ENCODE measurements at regions not wholly inside any gene's neighbourhood (a gene's known extent, or its start where the extent isn't known, plus 50 kb on each side); places are given as distances from the start of the nearest gene placed in this dataset.
A peak's percentile ranks its signal among the peaks of the same experiment; 100 is the strongest.

DNA sequence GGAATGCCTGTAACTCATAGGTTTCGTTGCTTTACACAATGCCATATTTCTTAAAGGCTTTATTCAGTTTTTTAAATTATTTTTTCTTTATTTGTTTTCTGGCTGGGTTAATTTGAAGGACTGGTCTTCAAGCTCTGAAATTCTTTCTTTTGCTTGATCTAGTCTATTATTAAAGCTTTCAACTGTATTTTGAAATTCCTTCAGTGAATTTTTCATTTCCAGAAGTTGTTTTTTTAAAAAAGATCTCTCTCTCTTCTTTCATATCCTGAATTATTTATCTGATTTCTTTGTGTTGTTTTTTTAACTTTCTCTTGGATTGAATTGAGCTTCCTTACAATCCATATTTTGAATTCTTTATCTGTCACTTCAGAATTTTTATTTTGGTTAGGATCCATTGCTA is 239.9 kb upstream of the CTAGE1 start:
- DNase-seq = no peak
- Histone ChIP-seq H3K4me3 (ENCODE audit: low read depth, low read length) (no peak overlapping the region), H3K27ac (no peak overlapping the region), H3K36me3 (replicated peaks) (no peaks in the 10 kb centered on the region), H3K27me3 (replicated peaks) (no peaks in the 10 kb centered on the region)
- in situ Hi-C loops (cut with HindIII; ENCODE audit: low pct_ligation_motif_present, low sequenced_read_pairs) = no loop called here
- TF ChIP-seq, protein P1, sequence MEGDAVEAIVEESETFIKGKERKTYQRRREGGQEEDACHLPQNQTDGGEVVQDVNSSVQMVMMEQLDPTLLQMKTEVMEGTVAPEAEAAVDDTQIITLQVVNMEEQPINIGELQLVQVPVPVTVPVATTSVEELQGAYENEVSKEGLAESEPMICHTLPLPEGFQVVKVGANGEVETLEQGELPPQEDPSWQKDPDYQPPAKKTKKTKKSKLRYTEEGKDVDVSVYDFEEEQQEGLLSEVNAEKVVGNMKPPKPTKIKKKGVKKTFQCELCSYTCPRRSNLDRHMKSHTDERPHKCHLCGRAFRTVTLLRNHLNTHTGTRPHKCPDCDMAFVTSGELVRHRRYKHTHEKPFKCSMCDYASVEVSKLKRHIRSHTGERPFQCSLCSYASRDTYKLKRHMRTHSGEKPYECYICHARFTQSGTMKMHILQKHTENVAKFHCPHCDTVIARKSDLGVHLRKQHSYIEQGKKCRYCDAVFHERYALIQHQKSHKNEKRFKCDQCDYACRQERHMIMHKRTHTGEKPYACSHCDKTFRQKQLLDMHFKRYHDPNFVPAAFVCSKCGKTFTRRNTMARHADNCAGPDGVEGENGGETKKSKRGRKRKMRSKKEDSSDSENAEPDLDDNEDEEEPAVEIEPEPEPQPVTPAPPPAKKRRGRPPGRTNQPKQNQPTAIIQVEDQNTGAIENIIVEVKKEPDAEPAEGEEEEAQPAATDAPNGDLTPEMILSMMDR (IDR thresholded peaks at IDR 0.05; ENCODE audit: low read depth, low read length, missing control alignments) = no peak

DNA sequence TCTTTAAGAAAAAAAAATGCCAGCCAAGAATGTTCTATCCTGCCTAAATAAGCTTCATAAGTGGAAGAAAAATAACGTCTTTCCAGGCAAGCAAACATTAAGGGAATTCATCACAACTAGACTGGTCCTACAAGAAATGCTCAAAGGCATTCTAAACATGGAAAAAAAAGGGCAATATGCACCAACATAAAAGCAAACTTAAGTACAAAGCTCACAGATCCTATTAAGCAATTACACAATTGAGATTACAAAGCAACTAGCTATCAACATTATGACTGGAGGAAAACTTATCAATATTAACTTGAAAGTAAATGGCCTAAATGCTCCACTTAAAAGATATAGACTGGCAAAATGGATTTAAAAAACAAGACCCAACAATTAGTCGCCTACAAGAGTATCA is 240.6 kb upstream of the CTAGE1 start:
- TF ChIP-seq, protein P1 (IDR thresholded peaks at IDR 0.05; ENCODE audit: low read depth, low read length, missing control alignments) = no peak
- in situ Hi-C loops (cut with HindIII; ENCODE audit: low pct_ligation_motif_present, low sequenced_read_pairs) = no loop called here
- no peak overlapping the region for H3K27ac ChIP-seq
- no peaks in the 10 kb centered on the region for H3K36me3 ChIP-seq (replicated peaks)
- H3K27me3 ChIP-seq (replicated peaks) = no peaks in the 10 kb centered on the region
- no peak for DNase-seq
- H3K4me3 ChIP-seq (ENCODE audit: low read depth, low read length) = no peak overlapping the region

DNA sequence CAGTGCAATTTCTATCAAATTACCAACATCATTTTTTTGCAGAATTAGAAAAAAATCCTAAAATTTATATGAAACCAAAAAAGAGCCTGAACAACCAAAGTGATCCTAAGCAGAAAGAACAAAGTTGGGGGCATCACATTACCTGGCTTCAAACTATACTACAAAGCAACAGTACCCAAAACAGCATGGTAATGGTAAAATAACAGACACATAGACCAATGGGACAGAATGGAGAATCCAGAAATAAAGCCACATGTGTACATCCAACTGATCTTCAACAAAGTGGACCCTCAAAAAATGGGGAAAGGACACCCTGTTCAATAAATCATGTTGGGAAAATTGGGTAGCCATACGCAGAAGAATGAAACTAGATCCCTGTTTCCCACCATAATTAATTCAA is 245.7 kb upstream of the CTAGE1 start:
- DNase-seq = no peak
- H3K36me3 ChIP-seq (replicated peaks) = no peaks in the 10 kb centered on the region
- TF ChIP-seq, protein P1 (IDR thresholded peaks at IDR 0.05; ENCODE audit: low read depth, low read length, missing control alignments) = no peak
- in situ Hi-C loops (cut with HindIII; ENCODE audit: low pct_ligation_motif_present, low sequenced_read_pairs) = no loop called here
- H3K27me3 ChIP-seq (replicated peaks) = no peaks in the 10 kb centered on the region
- H3K4me3 ChIP-seq (ENCODE audit: low read depth, low read length) = no peak overlapping the region
- H3K27ac ChIP-seq = no peak overlapping the region

DNA sequence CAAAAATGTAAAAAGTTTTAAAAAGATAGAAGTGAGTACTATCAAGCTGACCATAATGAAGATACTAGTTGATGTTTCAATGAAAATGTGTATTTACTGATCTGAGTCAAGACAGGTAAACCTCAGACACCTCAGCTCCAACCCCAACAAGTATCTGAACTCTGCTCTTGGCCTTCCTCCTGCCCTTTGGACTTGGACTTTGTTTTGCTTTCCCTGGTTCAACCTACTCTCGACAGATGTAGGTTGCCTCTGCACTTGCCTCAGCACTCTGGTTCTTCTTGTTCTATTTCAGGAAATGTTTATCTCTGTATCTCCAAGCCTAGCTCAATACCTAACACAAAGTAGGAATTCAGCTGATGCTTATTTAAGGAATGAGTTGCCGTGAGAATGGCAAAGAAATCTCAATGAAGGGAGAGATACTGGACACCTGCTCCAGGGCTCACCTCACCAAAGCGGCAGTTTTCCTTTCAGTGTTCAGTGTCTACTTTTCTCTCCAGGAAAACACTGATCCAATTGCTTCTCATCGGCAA is 248.8 kb upstream of the CTAGE1 start:
- Histone ChIP-seq H3K36me3 (replicated peaks) (no peaks in the 10 kb centered on the region), H3K4me3 (ENCODE audit: low read depth, low read length) (no peak overlapping the region), H3K27ac (peak overlapping the region; percentile 97), H3K27me3 (replicated peaks) (no peaks in the 10 kb centered on the region)
- no peak for DNase-seq
- in situ Hi-C loops (cut with HindIII; ENCODE audit: low pct_ligation_motif_present, low sequenced_read_pairs) = no loop called here
- TF ChIP-seq, protein P1 (IDR thresholded peaks at IDR 0.05; ENCODE audit: low read depth, low read length, missing control alignments) = no peak

DNA sequence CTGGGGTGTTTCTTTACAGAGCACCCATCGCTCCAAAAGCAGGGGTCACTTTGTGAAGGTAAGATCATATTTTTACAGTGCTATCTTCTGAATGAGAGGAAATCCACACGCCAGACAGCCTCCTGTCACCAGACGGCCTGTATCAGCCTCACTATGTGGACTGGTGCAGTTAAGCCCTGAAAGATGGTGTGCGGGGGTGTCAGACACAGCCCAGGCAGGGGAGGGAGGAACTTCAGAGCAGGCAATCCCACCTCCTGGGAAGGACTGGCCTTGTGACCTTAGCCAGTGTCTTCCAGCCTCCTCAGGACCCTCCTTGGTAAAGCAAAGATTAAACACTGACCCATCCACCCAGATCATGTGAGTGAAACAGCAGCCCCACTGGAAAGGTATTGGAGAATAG is 249.4 kb upstream of the CTAGE1 start:
- no peak for DNase-seq
- peak overlapping the region; percentile 97 for H3K27ac ChIP-seq
- TF ChIP-seq, protein P1 (IDR thresholded peaks at IDR 0.05; ENCODE audit: low read depth, low read length, missing control alignments) = no peak
- H3K36me3 ChIP-seq (replicated peaks) = no peaks in the 10 kb centered on the region
- H3K4me3 ChIP-seq (ENCODE audit: low read depth, low read length) = no peak overlapping the region
- in situ Hi-C loops (cut with HindIII; ENCODE audit: low pct_ligation_motif_present, low sequenced_read_pairs) = no loop called here
- H3K27me3 ChIP-seq (replicated peaks) = no peaks in the 10 kb centered on the region
